HEK293 (cell line): ENCODE measurements at regions not wholly inside any gene's neighbourhood (a gene's known extent, or its start where the extent isn't known, plus 50 kb on each side); places are given as distances from the start of the nearest gene placed in this dataset.
A peak's percentile ranks its signal among the peaks of the same experiment; 100 is the strongest.

Experiments used
- CTCF ChIA-PET: fragments of 350-600 bp; formaldehyde crosslinking; extraction: SDS; loops from one replicate; lab custom pipeline; 2021; ENCODE audit warnings: antibody characterized with exemption; lab: Yijun Ruan, JAX
- POLR2A ChIA-PET: fragments of 300-600 bp; formaldehyde crosslinking; extraction: SDS; loops from one replicate; lab custom pipeline; 2020; ENCODE audit warnings: antibody characterized with exemption, inconsistent platforms; lab: Yijun Ruan, JAX
- H3K27ac ChIP-seq: fragments of 200-500 bp; sonication (Bioruptor generic); 2 replicates; pipeline ENCODE4 v1.5.1; 2014; ENCODE audit warnings: low read depth, low read length, control low read depth, inconsistent platforms; ENCODE audit errors: extremely low read depth
- H3K36me3 ChIP-seq, 2 experiments: fragments of 200-500 bp in 1 of 2; sonication (Bioruptor generic) in 1 of 2; 1 replicate in 1 of 2; 2 replicates in 1 of 2; pipeline ENCODE4 v1.5.1; 2014 to 2017; ENCODE audit warnings: inconsistent platforms in 2 of 2, low read length in 2 of 2; ENCODE audit not compliant: control insufficient read depth in 2 of 2, insufficient read depth in 1 of 2
- H3K4me1 ChIP-seq: fragments of 200-500 bp; sonication (Bioruptor generic); 2 replicates; pipeline ENCODE4 v1.5.1; 2014; ENCODE audit warnings: mild to moderate bottlenecking, low read length, inconsistent platforms; ENCODE audit not compliant: control insufficient read depth, insufficient read depth
- H3K4me3 ChIP-seq: 2 replicates; pipeline ENCODE4 v1.5.1; 2011; ENCODE audit warnings: low read depth, mild to moderate bottlenecking, control low read depth, low read length, moderate library complexity
- H3K9me3 ChIP-seq: fragments of 200-500 bp; sonication (Bioruptor generic); 2 replicates; pipeline ENCODE4 v1.5.1; 2014; ENCODE audit warnings: low read depth, low read length, inconsistent platforms; ENCODE audit not compliant: control insufficient read depth, insufficient read depth
- BCL11B ChIP-seq: fragments of 450-650 bp; formaldehyde crosslinking; IDR thresholded peaks from 2 replicates; pipeline ENCODE4 v1.5.1; 2016; ENCODE audit warnings: low read depth, missing biosample characterization, missing genetic modification characterization
- GLIS2 ChIP-seq: fragments of 450-650 bp; formaldehyde crosslinking; IDR thresholded peaks from 2 replicates; pipeline ENCODE4 v1.5.1; 2016; ENCODE audit warnings: missing biosample characterization, missing genetic modification characterization
- KLF9 ChIP-seq: fragments of 450-650 bp; formaldehyde crosslinking; IDR thresholded peaks from 2 replicates; pipeline ENCODE4 v1.5.1; 2016; ENCODE audit warnings: missing biosample characterization, missing genetic modification characterization, low read depth
- SP7 ChIP-seq: fragments of 450-650 bp; formaldehyde crosslinking; IDR thresholded peaks from 2 replicates; pipeline ENCODE4 v1.5.1; 2016; ENCODE audit warnings: missing biosample characterization, missing genetic modification characterization
- TSHZ1 ChIP-seq: fragments of 450-650 bp; formaldehyde crosslinking; IDR thresholded peaks from 2 replicates; pipeline ENCODE4 v1.5.1; 2016; ENCODE audit warnings: missing biosample characterization, missing genetic modification characterization, borderline replicate concordance
- ZBTB11 ChIP-seq: fragments of 450-650 bp; formaldehyde crosslinking; conservative IDR thresholded peaks from 2 replicates; pipeline ENCODE4 v1.5.1; 2016; ENCODE audit warnings: low read depth, missing biosample characterization, missing genetic modification characterization
- ZBTB20 ChIP-seq: fragments of 450-650 bp; formaldehyde crosslinking; IDR thresholded peaks from 2 replicates; pipeline ENCODE4 v1.5.1; 2016; ENCODE audit warnings: missing biosample characterization, missing genetic modification characterization
- ZFP41 ChIP-seq: fragments of 450-650 bp; formaldehyde crosslinking; IDR thresholded peaks from 2 replicates; pipeline ENCODE4 v1.5.1; 2016; ENCODE audit warnings: missing biosample characterization, missing genetic modification characterization, borderline replicate concordance
- ZNF157 ChIP-seq: fragments of 450-650 bp; formaldehyde crosslinking; IDR thresholded peaks from 2 replicates; pipeline ENCODE4 v1.5.1; 2016; ENCODE audit warnings: missing biosample characterization, missing genetic modification characterization
- ZNF239 ChIP-seq: fragments of 450-650 bp; formaldehyde crosslinking; IDR thresholded peaks from 2 replicates; pipeline ENCODE4 v1.5.1; 2016; ENCODE audit warnings: missing biosample characterization, missing genetic modification characterization
- ZNF404 ChIP-seq: fragments of 450-650 bp; formaldehyde crosslinking; IDR thresholded peaks from 2 replicates; pipeline ENCODE4 v1.5.1; 2017; ENCODE audit warnings: missing biosample characterization, missing genetic modification characterization
- ZNF501 ChIP-seq: fragments of 450-650 bp; formaldehyde crosslinking; IDR thresholded peaks from 2 replicates; pipeline ENCODE4 v1.5.1; 2016; ENCODE audit warnings: missing biosample characterization, missing genetic modification characterization
- ZNF530 ChIP-seq: fragments of 450-650 bp; formaldehyde crosslinking; IDR thresholded peaks from 2 replicates; pipeline ENCODE4 v1.5.1; 2016; ENCODE audit warnings: low read depth, missing biosample characterization, missing genetic modification characterization
- ZNF596 ChIP-seq: fragments of 450-650 bp; IDR thresholded peaks from 2 replicates; pipeline ENCODE4 v1.5.0; 2018; ENCODE audit warnings: missing biosample characterization, mild to moderate bottlenecking, missing genetic modification characterization, moderate library complexity
- ZNF768 ChIP-seq: fragments of 450-650 bp; formaldehyde crosslinking; IDR thresholded peaks from 2 replicates; pipeline ENCODE4 v1.5.1; 2018; ENCODE audit warnings: missing biosample characterization, mild to moderate bottlenecking, missing genetic modification characterization
- ZNF792 ChIP-seq: fragments of 450-650 bp; formaldehyde crosslinking; IDR thresholded peaks from 2 replicates; pipeline ENCODE4 v1.5.1; 2016; ENCODE audit warnings: missing biosample characterization, missing genetic modification characterization
- TF ChIP-seq, protein P1 (sequence below): sonication (generic); formaldehyde crosslinking; IDR thresholded peaks from 2 replicates; pipeline ENCODE4 v1.8.1; 2022; ENCODE audit warnings: mild to moderate bottlenecking, moderate library complexity, missing genetic modification reagents
- TF ChIP-seq, protein P2 (sequence below): fragments of 450-650 bp; formaldehyde crosslinking; IDR thresholded peaks from 2 replicates; pipeline ENCODE4 v1.5.1; 2017; ENCODE audit warnings: missing biosample characterization, missing genetic modification characterization

- no peak overlapping the region for H3K27ac ChIP-seq
- no peak overlapping the region for H3K4me3 ChIP-seq
- ChIA-PET CTCF (no interaction called here), POLR2A (no interaction called here)
- H3K4me1 ChIP-seq, result no peaks in the 10 kb centered on the region
- no peaks in the 10 kb centered on the region for H3K9me3 ChIP-seq
- H3K36me3 ChIP-seq, result no peaks in the 10 kb centered on the region
- TF ChIP-seq SP7, result no peak
Observed at GRCh38 chr4:79057772-79058171, 118.5 kb upstream of the PAQR3 start.

- TF ChIP-seq TSHZ1 (no peak), ZNF596 (tag by site-specific recombination) (peak; percentile 58)
- no peaks in the 10 kb centered on the region for H3K4me1 ChIP-seq
- no peak overlapping the region for H3K4me3 ChIP-seq
- no peak overlapping the region for H3K27ac ChIP-seq
- ChIA-PET POLR2A (no interaction called here), CTCF (no interaction called here)
- no peaks in the 10 kb centered on the region for H3K36me3 ChIP-seq
- H3K9me3 ChIP-seq, result no peaks in the 10 kb centered on the region
Observed at GRCh38 chr4:79053754-79054153, 114.5 kb upstream of the PAQR3 start.

- ChIA-PET POLR2A (no interaction called here), CTCF (interaction anchor here (0.6 to 1.0 kb wide), 2 partner anchors 98 to 1268 kb away, joined by 3 read pairs; no protein-coding TSS in a partner anchor)
- Histone ChIP-seq H3K27ac (no peak overlapping the region), H3K9me3 (no peaks in the 10 kb centered on the region), H3K4me1 (no peaks in the 10 kb centered on the region), H3K36me3 (no peaks in the 10 kb centered on the region), H3K4me3 (no peak overlapping the region)
- TF ChIP-seq ZFP41 (tag by site-specific recombination), result no peak
- TF ChIP-seq ZNF239 (tag by site-specific recombination), result no peak
Observed at GRCh38 chr4:79050541-79050880, 111.3 kb upstream of the PAQR3 start.

GRCh38 chr4:79049840-79050540 lies 110.8 kb upstream of the PAQR3 start:
- POLR2A ChIA-PET, result no interaction called here
- no peaks in the 10 kb centered on the region for H3K9me3 ChIP-seq
- H3K27ac ChIP-seq, result no peak overlapping the region
- H3K36me3 ChIP-seq, result no peaks in the 10 kb centered on the region
- CTCF ChIA-PET, result no interaction called here
- H3K4me1 ChIP-seq, result no peaks in the 10 kb centered on the region
- H3K4me3 ChIP-seq, result no peak overlapping the region
- no peak for TF ChIP-seq ZBTB11 (tag by site-specific recombination)
- TF ChIP-seq GLIS2 (tag by site-specific recombination), result no peak
- TF ChIP-seq ZNF157, result no peak
- TF ChIP-seq ZNF530 (tag by site-specific recombination), result no peak
- no peak for TF ChIP-seq KLF9 (tag by site-specific recombination)
- no peak for TF ChIP-seq ZBTB20 (tag by site-specific recombination)
- TF ChIP-seq ZNF501 (tag by site-specific recombination), result no peak
- TF ChIP-seq, protein P1, sequence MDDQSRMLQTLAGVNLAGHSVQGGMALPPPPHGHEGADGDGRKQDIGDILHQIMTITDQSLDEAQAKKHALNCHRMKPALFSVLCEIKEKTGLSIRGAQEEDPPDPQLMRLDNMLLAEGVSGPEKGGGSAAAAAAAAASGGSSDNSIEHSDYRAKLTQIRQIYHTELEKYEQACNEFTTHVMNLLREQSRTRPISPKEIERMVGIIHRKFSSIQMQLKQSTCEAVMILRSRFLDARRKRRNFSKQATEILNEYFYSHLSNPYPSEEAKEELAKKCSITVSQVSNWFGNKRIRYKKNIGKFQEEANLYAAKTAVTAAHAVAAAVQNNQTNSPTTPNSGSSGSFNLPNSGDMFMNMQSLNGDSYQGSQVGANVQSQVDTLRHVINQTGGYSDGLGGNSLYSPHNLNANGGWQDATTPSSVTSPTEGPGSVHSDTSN (CRISPR knock-in tag), result no peak
- TF ChIP-seq ZNF404 (tag by site-specific recombination), result no peak
- TF ChIP-seq ZNF768 (tag by site-specific recombination), result no peak
- no peak for TF ChIP-seq ZNF792 (tag by site-specific recombination)
- no peak for TF ChIP-seq BCL11B
- TF ChIP-seq, protein P2, sequence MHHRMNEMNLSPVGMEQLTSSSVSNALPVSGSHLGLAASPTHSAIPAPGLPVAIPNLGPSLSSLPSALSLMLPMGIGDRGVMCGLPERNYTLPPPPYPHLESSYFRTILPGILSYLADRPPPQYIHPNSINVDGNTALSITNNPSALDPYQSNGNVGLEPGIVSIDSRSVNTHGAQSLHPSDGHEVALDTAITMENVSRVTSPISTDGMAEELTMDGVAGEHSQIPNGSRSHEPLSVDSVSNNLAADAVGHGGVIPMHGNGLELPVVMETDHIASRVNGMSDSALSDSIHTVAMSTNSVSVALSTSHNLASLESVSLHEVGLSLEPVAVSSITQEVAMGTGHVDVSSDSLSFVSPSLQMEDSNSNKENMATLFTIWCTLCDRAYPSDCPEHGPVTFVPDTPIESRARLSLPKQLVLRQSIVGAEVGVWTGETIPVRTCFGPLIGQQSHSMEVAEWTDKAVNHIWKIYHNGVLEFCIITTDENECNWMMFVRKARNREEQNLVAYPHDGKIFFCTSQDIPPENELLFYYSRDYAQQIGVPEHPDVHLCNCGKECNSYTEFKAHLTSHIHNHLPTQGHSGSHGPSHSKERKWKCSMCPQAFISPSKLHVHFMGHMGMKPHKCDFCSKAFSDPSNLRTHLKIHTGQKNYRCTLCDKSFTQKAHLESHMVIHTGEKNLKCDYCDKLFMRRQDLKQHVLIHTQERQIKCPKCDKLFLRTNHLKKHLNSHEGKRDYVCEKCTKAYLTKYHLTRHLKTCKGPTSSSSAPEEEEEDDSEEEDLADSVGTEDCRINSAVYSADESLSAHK (tag by site-specific recombination), result no peak
